Tibial artery (tissue), 4 donors: ENCODE measurements at regions not wholly inside any gene's neighbourhood (a gene's known extent, or its start where the extent isn't known, plus 50 kb on each side); places are given as distances from the start of the nearest gene placed in this dataset.

Source experiments
- DNase-seq, 2 donors: peaks; one replicate each; pipeline ENCODE4 v3.0.0-alpha.2; 2019
- H3K27ac ChIP-seq, 2 donors: fragments of 200-600 bp; sonication (generic) in 1 of 2; 1 replicate in 1 of 2; 2 replicates in 1 of 2; pipeline ENCODE4 v1.5.1; 2018 to 2019; ENCODE audit warnings: mild to moderate bottlenecking in 1 of 2
- H3K27me3 ChIP-seq, 2 donors: fragments of 200-600 bp; sonication (generic) in 1 of 2; one replicate each; pipeline versions ENCODE4 v1.5.1 to v1.6.0; 2016 to 2019
- H3K36me3 ChIP-seq, 3 donors: fragments of 200-600 bp; sonication (generic) in 2 of 3; one replicate each; pipeline ENCODE4 v1.5.1; 2016 to 2019; ENCODE audit warnings: mild to moderate bottlenecking in 2 of 3
- H3K4me1 ChIP-seq, 4 donors: fragments of 200-600 bp; sonication (generic) in 2 of 4; 1 replicate in 3 of 4; 2 replicates in 1 of 4; pipeline ENCODE4 v1.5.1; 2016 to 2019
- H3K4me3 ChIP-seq, 2 donors: fragments of 200-600 bp; sonication (generic) in 1 of 2; 1 replicate in 1 of 2; 2 replicates in 1 of 2; pipeline ENCODE4 v1.5.1; 2018 to 2019; ENCODE audit warnings: mild to moderate bottlenecking in 2 of 2
- H3K9me3 ChIP-seq, 3 donors: fragments of 200-600 bp; sonication (generic) in 1 of 3; one replicate each; pipeline ENCODE4 v1.5.1; 2016 to 2019
- intact Hi-C: fragments of 100-400 bp; cut with DNase I; formaldehyde crosslinking; loops from one replicate; pipeline ENCODE4 v1.15.0; 2023; ENCODE audit warnings: low total_unique reads
- TF ChIP-seq, protein P1 (sequence below), 2 experiments: fragments of 200-600 bp in 1 of 2; fragments of 450-650 bp in 1 of 2; IDR thresholded peaks; one replicate each; pipeline ENCODE4 v1.5.1; 2017 to 2019; ENCODE audit warnings: antibody characterized with exemption in 2 of 2, mild to moderate bottlenecking in 1 of 2, moderate library complexity in 1 of 2

GRCh38 chrX:150062292-150063137, 124.2 kb upstream of the EOLA2 start:
- intact Hi-C loops: no loop called here
- peak; percentile 39 to 75 for DNase-seq
- Histone ChIP-seq H3K27me3 (no peaks in the 10 kb centered on the region), H3K36me3 (no peaks in the 10 kb centered on the region), H3K9me3 (no peaks in the 10 kb centered on the region), H3K27ac (no peak overlapping the region), H3K4me1 (peaks cover 0 to 13% (median 4%) of the 10 kb centered on the region in 4 donors), H3K4me3 (no peak overlapping the region)
- TF ChIP-seq, protein P1, sequence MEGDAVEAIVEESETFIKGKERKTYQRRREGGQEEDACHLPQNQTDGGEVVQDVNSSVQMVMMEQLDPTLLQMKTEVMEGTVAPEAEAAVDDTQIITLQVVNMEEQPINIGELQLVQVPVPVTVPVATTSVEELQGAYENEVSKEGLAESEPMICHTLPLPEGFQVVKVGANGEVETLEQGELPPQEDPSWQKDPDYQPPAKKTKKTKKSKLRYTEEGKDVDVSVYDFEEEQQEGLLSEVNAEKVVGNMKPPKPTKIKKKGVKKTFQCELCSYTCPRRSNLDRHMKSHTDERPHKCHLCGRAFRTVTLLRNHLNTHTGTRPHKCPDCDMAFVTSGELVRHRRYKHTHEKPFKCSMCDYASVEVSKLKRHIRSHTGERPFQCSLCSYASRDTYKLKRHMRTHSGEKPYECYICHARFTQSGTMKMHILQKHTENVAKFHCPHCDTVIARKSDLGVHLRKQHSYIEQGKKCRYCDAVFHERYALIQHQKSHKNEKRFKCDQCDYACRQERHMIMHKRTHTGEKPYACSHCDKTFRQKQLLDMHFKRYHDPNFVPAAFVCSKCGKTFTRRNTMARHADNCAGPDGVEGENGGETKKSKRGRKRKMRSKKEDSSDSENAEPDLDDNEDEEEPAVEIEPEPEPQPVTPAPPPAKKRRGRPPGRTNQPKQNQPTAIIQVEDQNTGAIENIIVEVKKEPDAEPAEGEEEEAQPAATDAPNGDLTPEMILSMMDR (IDR thresholded peaks at IDR 0.05): peak; percentile 25 to 39

DNA sequence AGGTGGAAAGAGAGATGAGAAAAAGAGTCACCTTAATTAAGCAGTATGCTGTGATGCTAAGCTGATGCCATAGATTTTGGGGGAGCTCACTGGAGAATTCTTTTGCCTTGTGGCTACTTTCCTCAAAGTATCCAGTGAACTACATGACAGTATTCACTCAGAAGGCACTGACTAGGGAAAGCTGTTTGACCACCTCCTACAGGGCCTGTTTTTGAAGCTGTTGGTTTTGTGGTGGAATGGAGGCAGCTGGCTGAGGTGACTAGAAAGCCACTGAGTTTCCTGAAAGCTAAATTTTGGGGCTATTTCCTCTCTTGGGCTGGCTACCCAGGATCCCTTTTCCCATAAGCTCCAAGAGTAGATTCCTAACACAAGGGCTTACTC, 124.8 kb upstream of the EOLA2 start:
- TF ChIP-seq, protein P1 (IDR thresholded peaks at IDR 0.05): no peak

GRCh38 chrX:150063674-150064073, 125.4 kb upstream of the EOLA2 start:
- Histone ChIP-seq H3K27me3 (no peaks in the 10 kb centered on the region), H3K4me3 (no peak overlapping the region), H3K4me1 (peaks cover 0 to 13% (median 4%) of the 10 kb centered on the region in 4 donors), H3K27ac (no peak overlapping the region), H3K36me3 (no peaks in the 10 kb centered on the region), H3K9me3 (no peaks in the 10 kb centered on the region)
- intact Hi-C loops: no loop called here
- TF ChIP-seq, protein P1 (IDR thresholded peaks at IDR 0.05): no peak
- DNase-seq: no peak

More for the DNA sequence above, 124.8 kb upstream of the EOLA2 start:
- no peak for DNase-seq
- no peaks in the 10 kb centered on the region for H3K36me3 ChIP-seq
- H3K4me1 ChIP-seq: peaks cover 0 to 13% (median 4%) of the 10 kb centered on the region in 4 donors
- H3K9me3 ChIP-seq: no peaks in the 10 kb centered on the region
- no peaks in the 10 kb centered on the region for H3K27me3 ChIP-seq
- H3K27ac ChIP-seq: peak overlapping the region in 1 of 2 donors; percentile 26
- H3K4me3 ChIP-seq: no peak overlapping the region
- intact Hi-C loops: no loop called here

DNA sequence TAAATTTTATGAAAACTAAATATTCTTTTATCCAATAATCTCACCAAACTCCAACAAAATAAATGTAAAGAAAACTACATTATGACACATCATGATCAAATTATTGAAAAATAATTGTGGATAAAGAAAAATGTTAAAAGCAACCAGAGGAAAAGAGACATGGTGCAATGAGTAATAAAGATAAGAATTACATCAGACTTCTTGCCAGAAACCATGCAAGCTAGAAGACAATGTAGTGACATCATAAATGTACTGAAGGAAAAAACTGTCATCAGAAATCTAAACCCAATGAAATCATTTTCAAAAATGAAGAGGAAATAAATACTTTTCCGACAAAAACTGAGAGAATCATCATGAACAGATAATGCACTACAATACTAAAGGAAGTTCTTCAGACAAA, 135.9 kb upstream of the EOLA2 start:
- no peaks in the 10 kb centered on the region for H3K4me1 ChIP-seq
- no peaks in the 10 kb centered on the region for H3K9me3 ChIP-seq
- TF ChIP-seq, protein P1 (IDR thresholded peaks at IDR 0.05): no peak
- no peaks in the 10 kb centered on the region for H3K36me3 ChIP-seq
- H3K27me3 ChIP-seq: no peaks in the 10 kb centered on the region
- DNase-seq: no peak
- H3K4me3 ChIP-seq: no peak overlapping the region
- intact Hi-C loops: no loop called here
- H3K27ac ChIP-seq: no peak overlapping the region

- DNase-seq: no peak
- Histone ChIP-seq H3K4me3 (no peak overlapping the region), H3K27me3 (no peaks in the 10 kb centered on the region), H3K27ac (peak overlapping the region in 1 of 2 donors; percentile 25), H3K9me3 (no peaks in the 10 kb centered on the region), H3K36me3 (no peaks in the 10 kb centered on the region), H3K4me1 (peaks cover 0 to 28% (median 14%) of the 10 kb centered on the region in 4 donors)
- TF ChIP-seq, protein P1 (IDR thresholded peaks at IDR 0.05): no peak
- intact Hi-C loops: no loop called here
Measured at GRCh38 chrX:150080497-150080896, 142.2 kb upstream of the EOLA2 start.
